HUES48 (cell line): ENCODE measurements at regions not wholly inside any gene's neighbourhood (a gene's known extent, or its start where the extent isn't known, plus 50 kb on each side); places are given as distances from the start of the nearest gene placed in this dataset.

Experiments
- H3K27ac ChIP-seq: one replicate; pipeline ENCODE4 v1.7.0; 2013; ENCODE audit warnings: low read depth, low read length, inconsistent platforms
- H3K27me3 ChIP-seq: 2 replicates; pipeline ENCODE4 v1.6.1; 2013; ENCODE audit warnings: mild to moderate bottlenecking, low read length; ENCODE audit not compliant: control insufficient read depth, insufficient read depth
- H3K36me3 ChIP-seq: 2 replicates; pipeline ENCODE4 v1.6.1; 2013; ENCODE audit warnings: low read length; ENCODE audit not compliant: control insufficient read depth, insufficient read depth
- H3K4me1 ChIP-seq: 2 replicates; pipeline ENCODE4 v1.6.1; 2013; ENCODE audit warnings: mild to moderate bottlenecking, low read length; ENCODE audit not compliant: control insufficient read depth, insufficient read depth
- H3K4me3 ChIP-seq: 2 replicates; pipeline ENCODE4 v1.5.1; 2013; ENCODE audit warnings: mild to moderate bottlenecking, low read depth, low read length
- H3K9ac ChIP-seq: 2 replicates; pipeline ENCODE4 v1.6.1; 2013; ENCODE audit warnings: mild to moderate bottlenecking, low read depth, low read length, moderate library complexity
- H3K9me3 ChIP-seq: 2 replicates; pipeline ENCODE4 v1.6.1; 2013; ENCODE audit warnings: low read length; ENCODE audit not compliant: control insufficient read depth, insufficient read depth

GRCh38 chr13:99041337-99041736 is 63.5 kb upstream of the DOCK9 start:
- Histone ChIP-seq H3K9ac (no peak overlapping the region), H3K27ac (no peak overlapping the region), H3K9me3 (no peaks in the 10 kb centered on the region), H3K27me3 (no peaks in the 10 kb centered on the region), H3K36me3 (no peaks in the 10 kb centered on the region), H3K4me1 (no peaks in the 10 kb centered on the region), H3K4me3 (no peak overlapping the region)

GRCh38 chr13:99041788-99042187 is 63.9 kb upstream of the DOCK9 start:
- no peaks in the 10 kb centered on the region for H3K27me3 ChIP-seq
- H3K9me3 ChIP-seq, result no peaks in the 10 kb centered on the region
- H3K27ac ChIP-seq, result no peak overlapping the region
- no peak overlapping the region for H3K4me3 ChIP-seq
- H3K9ac ChIP-seq, result no peak overlapping the region
- no peaks in the 10 kb centered on the region for H3K36me3 ChIP-seq
- no peaks in the 10 kb centered on the region for H3K4me1 ChIP-seq

GRCh38 chr13:99042521-99043250 is 64.8 kb upstream of the DOCK9 start:
- Histone ChIP-seq H3K9ac (no peak overlapping the region), H3K9me3 (no peaks in the 10 kb centered on the region), H3K36me3 (no peaks in the 10 kb centered on the region), H3K27me3 (no peaks in the 10 kb centered on the region), H3K4me1 (no peaks in the 10 kb centered on the region), H3K27ac (no peak overlapping the region), H3K4me3 (no peak overlapping the region)

- H3K4me1 ChIP-seq, result no peaks in the 10 kb centered on the region
- H3K36me3 ChIP-seq, result no peaks in the 10 kb centered on the region
- H3K27ac ChIP-seq, result no peak overlapping the region
- no peak overlapping the region for H3K9ac ChIP-seq
- no peak overlapping the region for H3K4me3 ChIP-seq
- no peaks in the 10 kb centered on the region for H3K9me3 ChIP-seq
- no peaks in the 10 kb centered on the region for H3K27me3 ChIP-seq
Observed at GRCh38 chr13:99043831-99044231, 66.0 kb upstream of the DOCK9 start.

- no peaks in the 10 kb centered on the region for H3K36me3 ChIP-seq
- no peak overlapping the region for H3K9ac ChIP-seq
- no peaks in the 10 kb centered on the region for H3K9me3 ChIP-seq
- no peaks in the 10 kb centered on the region for H3K4me1 ChIP-seq
- H3K27me3 ChIP-seq, result no peaks in the 10 kb centered on the region
- H3K27ac ChIP-seq, result no peak overlapping the region
- no peak overlapping the region for H3K4me3 ChIP-seq
Observed at GRCh38 chr13:99044764-99045163, 66.9 kb upstream of the DOCK9 start.

- no peaks in the 10 kb centered on the region for H3K36me3 ChIP-seq
- no peak overlapping the region for H3K4me3 ChIP-seq
- H3K9ac ChIP-seq, result no peak overlapping the region
- no peaks in the 10 kb centered on the region for H3K4me1 ChIP-seq
- H3K27me3 ChIP-seq, result no peaks in the 10 kb centered on the region
- H3K9me3 ChIP-seq, result no peaks in the 10 kb centered on the region
- no peak overlapping the region for H3K27ac ChIP-seq
Observed at GRCh38 chr13:99045396-99045795, 67.5 kb upstream of the DOCK9 start.

- Histone ChIP-seq H3K9me3 (no peaks in the 10 kb centered on the region), H3K4me1 (0 out of 2 replicates have a peak, but pooled peaks cover 10% of the 10 kb centered on the region), H3K27ac (no peak overlapping the region), H3K9ac (no peak overlapping the region), H3K27me3 (no peaks in the 10 kb centered on the region), H3K4me3 (no peak overlapping the region), H3K36me3 (no peaks in the 10 kb centered on the region)
Observed at GRCh38 chr13:99046851-99047250, 69.0 kb upstream of the DOCK9 start.

GRCh38 chr13:99050983-99051488 is 73.2 kb upstream of the DOCK9 start:
- Histone ChIP-seq H3K27me3 (no peaks in the 10 kb centered on the region), H3K36me3 (no peaks in the 10 kb centered on the region), H3K27ac (no peak overlapping the region), H3K9ac (no peak overlapping the region), H3K4me1 (peaks cover 21% of the 10 kb centered on the region), H3K9me3 (no peaks in the 10 kb centered on the region), H3K4me3 (no peak overlapping the region)

GRCh38 chr13:99051768-99052455 is 74.0 kb upstream of the DOCK9 start:
- peaks cover 24% of the 10 kb centered on the region for H3K4me1 ChIP-seq
- no peak overlapping the region for H3K9ac ChIP-seq
- no peak overlapping the region for H3K27ac ChIP-seq
- H3K9me3 ChIP-seq, result no peaks in the 10 kb centered on the region
- H3K36me3 ChIP-seq, result no peaks in the 10 kb centered on the region
- no peaks in the 10 kb centered on the region for H3K27me3 ChIP-seq
- H3K4me3 ChIP-seq, result no peak overlapping the region

GRCh38 chr13:99053636-99054233 is 75.9 kb upstream of the DOCK9 start:
- H3K27me3 ChIP-seq, result no peaks in the 10 kb centered on the region
- no peaks in the 10 kb centered on the region for H3K9me3 ChIP-seq
- H3K36me3 ChIP-seq, result no peaks in the 10 kb centered on the region
- H3K27ac ChIP-seq, result no peak overlapping the region
- peaks cover 24% of the 10 kb centered on the region for H3K4me1 ChIP-seq
- no peak overlapping the region for H3K9ac ChIP-seq
- no peak overlapping the region for H3K4me3 ChIP-seq

- H3K9ac ChIP-seq, result no peak overlapping the region
- peaks cover 24% of the 10 kb centered on the region for H3K4me1 ChIP-seq
- H3K9me3 ChIP-seq, result no peaks in the 10 kb centered on the region
- no peaks in the 10 kb centered on the region for H3K36me3 ChIP-seq
- H3K27ac ChIP-seq, result no peak overlapping the region
- no peak overlapping the region for H3K4me3 ChIP-seq
- no peaks in the 10 kb centered on the region for H3K27me3 ChIP-seq
Observed at GRCh38 chr13:99055281-99055680, 77.4 kb upstream of the DOCK9 start.
